ENCODE measurements at regions not wholly inside any gene's neighbourhood (a gene's known extent, or its start where the extent isn't known, plus 50 kb on each side); places are given as distances from the start of the nearest gene placed in this dataset.

DNA sequence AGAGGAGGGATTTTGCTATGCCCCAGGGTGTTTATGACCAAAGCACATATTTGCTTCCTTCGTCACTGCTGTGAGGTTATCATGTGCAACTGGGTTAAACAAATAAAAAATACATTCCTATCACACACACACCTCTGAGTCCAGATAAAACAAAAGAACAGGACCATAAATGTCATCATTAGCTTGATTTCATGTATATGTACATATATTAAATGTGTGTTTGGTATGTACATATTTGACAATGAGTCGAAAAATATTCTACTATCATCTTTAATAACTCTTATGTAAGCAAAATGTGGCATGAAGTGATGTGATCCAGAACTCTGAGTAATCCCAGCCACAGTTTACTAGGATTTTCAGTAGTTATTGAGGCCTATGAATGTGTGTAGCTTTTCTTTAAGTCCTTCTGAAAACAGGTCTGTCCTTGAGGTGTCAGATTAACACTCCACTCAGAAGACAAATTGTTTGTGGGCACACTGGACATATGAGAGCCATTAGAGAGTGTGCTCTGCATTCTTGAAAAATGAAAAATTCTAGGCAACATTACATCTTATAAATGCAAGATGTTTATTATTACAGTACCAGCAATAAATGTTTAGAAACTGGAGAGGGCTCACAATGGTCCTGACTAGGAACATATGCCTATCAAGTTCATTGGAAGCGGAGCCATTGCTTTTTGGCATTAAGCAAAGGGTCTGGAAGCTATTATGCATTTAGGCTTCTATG, 335.1 kb upstream of the SEMA3A start:
- no peak for TF ChIP-seq CTCF (IDR thresholded peaks at IDR 0.05)
- Mint-ChIP-seq H3K4me3 (ENCODE audit: unreplicated experiment) (no peak overlapping the region), H3K27ac (ENCODE audit: unreplicated experiment) (no peak overlapping the region), H3K36me3 (ENCODE audit: unreplicated experiment) (no peaks in the 10 kb centered on the region), H3K27me3 (ENCODE audit: unreplicated experiment) (no peaks in the 10 kb centered on the region), H3K9me3 (ENCODE audit: unreplicated experiment) (no peaks in the 10 kb centered on the region), H3K4me1 (ENCODE audit: unreplicated experiment) (peaks cover 15% of the 10 kb centered on the region)
- DNase-seq (ENCODE audit: extremely low spot score, unreplicated experiment), result no peak

DNA sequence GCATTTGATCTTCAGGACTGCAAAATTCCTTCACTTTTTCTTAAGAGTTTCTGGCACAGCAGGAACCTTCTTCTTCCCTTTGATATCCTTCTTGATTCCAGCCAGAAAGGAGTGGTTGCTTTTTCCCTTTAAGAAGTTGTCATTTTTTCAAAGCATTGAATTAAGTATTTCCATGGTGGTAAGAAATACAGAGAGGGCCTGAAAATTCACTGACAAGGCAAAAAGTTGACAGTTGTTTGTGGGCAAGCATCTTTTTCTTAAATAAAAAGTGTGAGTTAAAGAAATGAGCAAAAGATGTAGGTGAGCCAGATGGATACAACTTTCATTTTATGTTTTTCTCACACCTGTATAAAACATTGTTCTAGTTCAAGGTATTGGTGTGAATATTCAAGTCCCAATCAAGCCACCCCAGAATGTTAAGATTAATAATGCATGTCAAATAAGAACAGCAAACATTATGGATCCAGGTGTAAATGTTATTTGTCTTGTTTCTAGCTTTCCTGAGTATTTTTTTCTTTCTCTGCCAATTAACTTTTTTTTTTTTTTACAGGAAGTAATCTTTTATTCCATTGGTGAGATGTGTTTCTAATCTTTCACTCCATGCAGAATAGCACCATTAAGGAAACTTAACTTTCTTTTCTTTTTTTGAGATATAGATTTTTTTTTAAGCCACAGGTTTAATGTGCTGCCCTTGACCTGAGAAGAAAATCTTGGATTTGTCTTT, 334.3 kb upstream of the SEMA3A start:
- TF ChIP-seq CTCF (IDR thresholded peaks at IDR 0.05), result no peak
- Mint-ChIP-seq H3K4me3 (ENCODE audit: unreplicated experiment) (no peak overlapping the region), H3K9me3 (ENCODE audit: unreplicated experiment) (no peaks in the 10 kb centered on the region), H3K27ac (ENCODE audit: unreplicated experiment) (no peak overlapping the region), H3K36me3 (ENCODE audit: unreplicated experiment) (no peaks in the 10 kb centered on the region), H3K4me1 (ENCODE audit: unreplicated experiment) (peaks cover 15% of the 10 kb centered on the region), H3K27me3 (ENCODE audit: unreplicated experiment) (no peaks in the 10 kb centered on the region)
- DNase-seq (ENCODE audit: extremely low spot score, unreplicated experiment), result no peak

GRCh38 chr7:84524714-84525694, 330.4 kb upstream of the SEMA3A start:
- DNase-seq (ENCODE audit: extremely low spot score, unreplicated experiment), result no peak
- peaks cover 6% of the 10 kb centered on the region for H3K9me3 Mint-ChIP-seq (ENCODE audit: unreplicated experiment)
- no peak for TF ChIP-seq CTCF (IDR thresholded peaks at IDR 0.05)
- no peaks in the 10 kb centered on the region for H3K36me3 Mint-ChIP-seq (ENCODE audit: unreplicated experiment)
- H3K4me3 Mint-ChIP-seq (ENCODE audit: unreplicated experiment), result no peak overlapping the region
- H3K27ac Mint-ChIP-seq (ENCODE audit: unreplicated experiment), result no peak overlapping the region
- H3K4me1 Mint-ChIP-seq (ENCODE audit: unreplicated experiment), result peaks cover 15% of the 10 kb centered on the region
- H3K27me3 Mint-ChIP-seq (ENCODE audit: unreplicated experiment), result no peaks in the 10 kb centered on the region

GRCh38 chr7:84513061-84513460, 318.5 kb upstream of the SEMA3A start:
- Mint-ChIP-seq H3K4me3 (ENCODE audit: unreplicated experiment) (no peak overlapping the region), H3K27ac (ENCODE audit: unreplicated experiment) (no peak overlapping the region), H3K4me1 (ENCODE audit: unreplicated experiment) (peaks cover 20% of the 10 kb centered on the region), H3K27me3 (ENCODE audit: unreplicated experiment) (no peaks in the 10 kb centered on the region), H3K9me3 (ENCODE audit: unreplicated experiment) (no peaks in the 10 kb centered on the region), H3K36me3 (ENCODE audit: unreplicated experiment) (no peaks in the 10 kb centered on the region)
- TF ChIP-seq CTCF (IDR thresholded peaks at IDR 0.05), result no peak
- DNase-seq (ENCODE audit: extremely low spot score, unreplicated experiment), result no peak

Measured in osteocyte (in vitro differentiated cells).